Peyer's patch (tissue), 4 donors: ENCODE measurements at regions not wholly inside any gene's neighbourhood (a gene's known extent, or its start where the extent isn't known, plus 50 kb on each side); places are given as distances from the start of the nearest gene placed in this dataset.

Source experiments
- CTCF ChIP-seq, 6 experiments: fragments of 450-650 bp in 4 of 6; fragments of 200-600 bp in 2 of 6; sonication (generic) in 1 of 6; IDR thresholded peaks; one replicate each; pipeline ENCODE4 v1.5.1; 2017 to 2019; ENCODE audit warnings: antibody characterized with exemption in 6 of 6, mild to moderate bottlenecking in 3 of 6, moderate library complexity in 1 of 6
- POLR2A ChIP-seq, 2 donors: fragments of 450-650 bp; IDR thresholded peaks; one replicate each; pipeline ENCODE4 v1.5.1; 2017; ENCODE audit warnings: antibody characterized with exemption in 2 of 2, mild to moderate bottlenecking in 2 of 2, moderate library complexity in 2 of 2

- no peak for TF ChIP-seq CTCF (IDR thresholded peaks at IDR 0.05)
- TF ChIP-seq POLR2A (IDR thresholded peaks at IDR 0.05), result no peak
Measured at GRCh38 chr17:77651988-77652387, 306.5 kb upstream of the TNRC6C start.
